HG02973 (cell line): ENCODE measurements at regions not wholly inside any gene's neighbourhood (a gene's known extent, or its start where the extent isn't known, plus 50 kb on each side); places are given as distances from the start of the nearest gene placed in this dataset.

Experiments
- ATAC-seq: cut with Tn5 transposase; IDR thresholded peaks from one replicate; pipeline ENCODE4 v1.9.1; 2021; ENCODE audit warnings: moderate library complexity; ENCODE audit not compliant: unreplicated experiment

DNA sequence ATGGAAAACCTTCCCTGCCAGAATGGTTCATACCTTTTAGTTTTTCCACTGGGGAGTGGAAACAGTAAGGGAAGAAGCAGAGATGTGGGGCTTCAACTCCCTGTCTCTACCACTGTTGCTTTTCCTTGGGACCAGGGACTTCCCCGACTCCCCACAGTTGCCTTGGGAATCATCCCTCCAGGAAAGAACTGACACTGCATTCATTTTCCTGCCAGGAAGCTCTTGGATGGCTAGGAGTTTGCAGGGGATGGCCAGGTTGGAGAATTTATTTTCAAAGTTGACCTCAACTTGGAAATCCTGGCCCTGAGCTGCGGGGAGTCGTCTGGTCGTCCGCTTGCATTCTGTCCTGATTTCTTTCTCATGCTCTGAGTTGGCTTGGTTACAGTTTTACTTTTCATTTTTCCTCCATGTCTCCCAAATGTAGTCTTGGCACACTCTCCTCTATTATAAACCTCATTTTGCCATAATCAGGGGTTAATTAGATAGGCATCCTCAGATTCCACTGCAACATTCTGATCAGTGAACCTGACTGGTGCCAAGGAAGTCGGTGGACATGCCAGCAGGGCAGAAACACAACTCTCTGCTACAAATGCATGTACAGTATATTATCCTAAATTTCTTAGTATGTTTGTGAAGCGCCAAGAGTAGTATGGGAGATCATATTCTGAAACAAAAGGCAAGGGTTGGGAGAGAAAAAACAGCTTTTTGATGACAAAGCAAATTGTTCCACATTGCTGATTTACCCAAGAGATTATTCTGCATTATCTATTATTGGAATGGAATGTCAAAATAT lies 220.5 kb upstream of the XYLT1 start:
- no peak for ATAC-seq

DNA sequence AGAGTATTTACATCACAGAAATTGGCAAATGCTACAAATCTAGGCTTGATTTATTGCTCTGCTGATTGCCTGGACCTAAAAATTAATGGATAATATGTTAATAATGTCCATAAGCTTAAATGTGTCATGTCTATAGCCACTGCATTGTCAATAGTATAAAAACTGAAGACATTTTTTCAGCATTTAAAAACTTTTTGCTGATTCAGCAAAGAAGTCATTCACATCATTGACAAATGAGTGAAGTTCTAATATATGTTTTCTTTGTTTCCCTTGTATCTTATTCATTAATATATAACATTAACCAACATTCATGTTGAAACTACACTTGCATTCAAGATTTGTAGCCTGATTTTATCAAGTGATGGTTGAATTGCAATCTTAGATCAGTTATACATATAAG lies 214.7 kb upstream of the XYLT1 start:
- ATAC-seq = no peak

DNA sequence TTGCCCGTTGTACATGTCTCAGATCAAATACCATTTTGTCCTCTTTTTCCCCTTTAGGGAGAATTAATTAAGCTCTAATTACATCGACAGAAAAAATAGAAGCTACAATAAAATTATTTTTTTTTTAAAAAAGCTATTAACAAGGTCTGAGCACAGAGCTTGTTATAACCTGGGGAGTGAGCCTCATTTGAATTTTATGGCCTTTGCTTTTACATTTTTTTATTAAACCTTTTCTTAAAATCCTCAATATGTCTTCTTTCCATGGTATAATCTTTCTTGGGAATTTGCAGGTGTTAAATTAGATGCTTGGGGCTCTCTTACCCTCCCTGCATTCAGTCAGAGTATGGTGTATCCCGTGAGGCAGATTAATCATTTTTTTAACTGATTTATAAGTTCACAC lies 212.5 kb upstream of the XYLT1 start:
- no peak for ATAC-seq

DNA sequence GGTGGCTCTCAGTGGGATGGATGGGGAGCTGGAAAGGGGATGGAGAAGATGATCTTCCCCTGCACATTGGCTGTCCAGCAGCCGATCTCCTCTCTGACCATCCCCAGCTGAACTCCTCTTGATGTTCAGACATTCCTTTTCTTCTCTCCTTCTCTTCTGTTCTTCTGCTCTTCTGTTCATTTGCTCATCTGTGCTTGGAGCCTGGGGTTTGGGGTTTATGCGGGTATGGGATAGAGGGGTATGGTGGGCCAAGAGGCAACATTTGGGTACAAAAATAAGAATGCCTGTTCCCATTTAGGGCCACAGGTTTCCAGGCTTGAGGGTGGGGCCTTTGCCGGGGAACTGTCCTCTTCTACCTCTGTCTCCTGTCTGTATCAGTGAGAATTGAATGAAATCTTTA lies 205.4 kb upstream of the XYLT1 start:
- ATAC-seq = no peak

DNA sequence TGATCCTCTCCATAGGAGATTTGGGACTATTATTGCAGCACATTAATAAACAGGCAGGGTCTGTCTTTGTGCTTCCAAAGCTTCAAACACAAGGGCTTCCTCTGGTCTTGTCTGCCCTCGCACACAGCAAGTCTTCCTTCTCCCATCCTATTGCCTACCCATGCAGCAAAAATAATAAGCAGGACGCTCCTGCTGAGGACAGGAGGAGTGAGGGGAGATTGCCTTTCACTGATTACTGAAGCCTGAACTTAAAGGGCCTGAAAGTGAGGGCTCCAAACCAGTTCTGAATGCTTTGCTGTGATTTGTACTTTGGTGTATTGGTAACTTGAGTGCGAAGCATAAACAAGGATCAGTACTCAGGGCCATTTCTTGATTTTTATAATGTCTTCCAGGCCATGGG lies 197.6 kb upstream of the XYLT1 start:
- no peak for ATAC-seq

DNA sequence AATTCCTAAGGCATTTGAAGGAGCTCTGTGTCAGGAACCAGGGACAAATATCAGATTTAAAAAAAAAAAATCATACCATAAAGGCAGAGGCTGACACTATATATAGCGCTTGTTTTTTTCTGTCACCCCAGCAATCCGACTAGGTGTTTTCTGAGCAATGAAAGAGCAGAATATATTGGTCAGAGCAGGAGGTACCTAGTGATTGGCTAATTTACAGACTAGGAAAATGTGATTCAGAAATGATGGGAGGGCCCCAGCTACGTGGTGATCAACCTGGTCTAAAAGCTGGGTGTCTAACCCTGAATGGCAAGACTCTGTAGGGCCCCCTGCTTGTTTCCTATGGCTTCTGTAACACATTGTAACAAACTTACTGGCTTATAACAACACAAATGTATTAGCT lies 195.5 kb upstream of the XYLT1 start:
- ATAC-seq = no peak

DNA sequence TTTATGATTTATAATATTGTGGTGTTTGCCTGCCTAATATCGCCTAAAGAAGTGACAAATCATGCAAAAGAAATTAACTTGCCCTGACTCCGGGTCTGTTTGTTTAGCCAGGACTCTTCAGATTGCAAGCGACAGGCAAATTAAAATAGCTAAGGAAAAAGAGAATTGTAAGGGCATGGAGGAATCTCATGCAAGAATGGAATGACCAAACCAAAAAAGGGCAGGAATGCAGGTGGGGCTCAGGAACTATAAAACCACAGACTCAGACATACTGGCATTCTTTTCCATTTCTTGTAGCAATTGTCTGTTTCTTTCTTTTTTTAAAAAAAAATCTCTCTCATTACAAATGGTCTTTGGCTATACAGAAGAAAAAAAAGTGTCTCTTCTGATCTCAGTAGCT lies 188.1 kb upstream of the XYLT1 start:
- no peak for ATAC-seq

DNA sequence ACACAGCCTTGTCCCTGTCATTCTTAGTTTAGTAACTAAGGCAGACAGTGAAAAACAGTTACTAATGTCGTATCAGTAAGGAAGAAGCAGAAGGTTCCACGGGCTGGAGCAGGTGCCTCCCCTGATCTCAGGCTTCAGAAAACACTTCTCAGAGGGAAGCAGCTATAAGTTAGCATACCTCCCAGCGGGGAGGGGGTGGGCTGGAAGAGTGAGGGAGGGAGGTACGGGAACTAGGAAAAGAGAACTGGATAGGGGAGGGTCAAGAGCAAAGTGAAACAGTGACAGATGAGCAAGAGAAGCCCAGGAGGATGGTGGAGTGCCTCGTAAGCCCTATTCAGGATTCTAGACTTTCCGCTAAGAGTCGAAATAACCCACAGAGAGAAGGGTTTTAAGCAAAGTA lies 186.3 kb upstream of the XYLT1 start:
- ATAC-seq = no peak

DNA sequence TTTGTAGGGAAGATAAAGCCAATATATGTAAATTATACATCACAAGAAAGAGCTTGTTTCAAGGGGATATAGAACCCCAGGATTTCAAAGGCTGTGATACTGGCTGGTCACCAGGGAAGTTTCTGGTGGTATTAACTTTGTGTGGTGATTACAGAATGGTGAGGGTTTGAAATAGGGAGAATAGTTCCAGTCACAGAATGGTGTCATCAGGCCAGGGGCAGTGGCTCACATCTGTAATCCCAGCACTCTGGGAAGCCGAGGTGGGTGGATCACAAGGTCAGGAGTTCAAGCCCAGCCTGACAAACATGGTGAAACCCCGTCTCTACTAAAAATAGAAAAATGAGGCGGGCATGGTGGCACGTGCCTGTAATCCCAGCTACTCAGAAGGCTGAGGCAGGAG lies 183.8 kb upstream of the XYLT1 start:
- ATAC-seq = no peak

DNA sequence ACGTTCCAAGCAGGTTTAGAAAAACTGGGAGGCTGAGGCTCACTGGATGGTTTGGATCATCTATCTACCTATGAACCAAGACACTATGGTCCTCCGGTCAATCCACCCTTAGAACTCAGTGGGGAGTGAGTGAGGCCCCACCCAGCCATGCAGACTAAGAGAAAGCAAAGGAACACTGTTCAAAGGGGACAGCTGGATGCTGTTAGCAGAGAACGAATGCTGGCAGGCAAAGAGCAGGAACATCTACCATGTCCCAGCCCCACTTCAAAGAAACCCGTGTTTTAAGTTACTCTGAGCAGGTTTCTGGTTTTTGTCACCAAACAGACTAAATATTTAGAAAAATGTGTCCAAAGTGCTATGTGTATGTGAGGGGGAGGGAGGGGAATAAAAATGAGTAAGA lies 183.4 kb upstream of the XYLT1 start:
- ATAC-seq = no peak

DNA sequence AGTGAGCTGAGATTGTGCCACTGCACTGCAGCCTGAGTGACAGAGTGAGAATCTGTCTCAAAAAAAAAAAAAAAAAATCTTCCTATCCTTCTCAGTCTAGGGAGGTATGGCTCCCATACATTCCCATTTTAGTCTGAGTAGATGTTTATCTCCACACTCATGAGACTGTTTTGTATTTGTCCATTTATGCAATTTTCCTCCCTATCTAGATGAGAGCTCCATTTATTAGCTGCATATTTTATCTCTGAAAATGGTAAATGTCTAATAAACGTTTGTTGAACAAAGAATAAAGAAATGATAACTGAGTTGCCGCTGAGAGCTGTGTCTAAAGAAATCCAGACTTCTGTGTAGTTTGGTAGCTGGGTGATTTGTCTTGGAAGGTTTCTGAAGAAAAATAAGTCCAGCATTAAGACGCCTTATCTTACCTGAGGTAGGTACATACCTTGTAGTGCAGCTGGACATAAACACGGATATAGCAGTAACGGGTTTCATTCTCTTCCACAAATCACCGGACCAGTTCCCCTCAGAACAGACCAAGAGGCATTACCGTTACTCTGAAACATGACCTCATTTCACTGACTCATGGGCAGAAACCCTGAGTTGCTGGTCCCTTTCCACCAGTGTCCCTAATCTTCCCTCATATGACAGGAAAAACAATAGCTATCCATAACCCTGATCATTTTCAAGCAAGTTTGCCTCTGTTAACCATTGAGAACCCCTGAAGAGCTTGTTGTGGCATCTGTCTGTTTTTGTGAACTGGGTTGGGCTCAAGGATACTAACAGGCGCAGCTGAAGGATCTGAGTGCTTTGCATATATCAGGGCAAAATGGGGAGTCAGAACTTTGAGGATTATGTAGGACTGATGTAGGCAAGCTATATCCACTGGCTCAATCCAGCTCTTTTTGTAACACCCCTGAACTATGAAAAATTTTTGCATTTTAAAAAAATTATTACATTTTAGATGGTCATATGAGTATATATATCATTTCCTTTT lies 177.4 kb upstream of the XYLT1 start:
- no peak for ATAC-seq

DNA sequence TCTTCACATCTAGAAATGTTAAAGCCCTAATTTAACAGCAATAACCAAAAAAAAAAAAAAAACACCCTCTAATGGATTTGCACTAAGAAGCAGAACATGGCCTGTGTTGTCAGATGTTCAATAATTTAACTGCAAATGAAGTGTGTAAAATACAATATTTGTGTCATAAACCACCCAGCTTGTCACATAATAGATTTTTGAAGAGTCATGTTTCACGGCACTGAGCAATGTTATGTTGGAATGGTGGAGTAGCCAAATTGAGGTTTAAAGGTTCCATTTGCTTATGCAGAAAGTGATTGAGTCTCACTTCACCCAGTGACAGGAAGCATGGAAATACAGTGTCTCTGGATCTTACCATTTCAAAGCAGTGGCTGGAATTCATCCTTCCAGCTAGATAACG lies 173.2 kb upstream of the XYLT1 start:
- no peak for ATAC-seq

DNA sequence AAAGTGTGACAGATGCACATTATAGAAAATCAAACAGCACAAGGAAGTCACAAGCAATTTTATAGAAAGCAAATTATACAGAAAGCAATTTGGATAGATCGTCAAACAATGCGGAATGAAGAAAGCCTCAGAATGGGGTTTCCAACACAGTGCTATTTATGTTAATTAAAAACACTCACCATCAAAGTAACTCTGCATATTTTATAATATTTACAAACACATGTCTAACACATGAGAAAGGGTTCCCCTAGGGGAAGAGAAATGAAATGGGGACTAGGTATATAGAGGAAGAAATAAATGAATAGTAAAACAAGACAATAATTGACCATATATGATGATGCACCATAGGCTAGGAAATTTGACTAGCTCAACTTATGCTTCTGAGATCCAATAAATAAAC lies 171.2 kb upstream of the XYLT1 start:
- no peak for ATAC-seq

DNA sequence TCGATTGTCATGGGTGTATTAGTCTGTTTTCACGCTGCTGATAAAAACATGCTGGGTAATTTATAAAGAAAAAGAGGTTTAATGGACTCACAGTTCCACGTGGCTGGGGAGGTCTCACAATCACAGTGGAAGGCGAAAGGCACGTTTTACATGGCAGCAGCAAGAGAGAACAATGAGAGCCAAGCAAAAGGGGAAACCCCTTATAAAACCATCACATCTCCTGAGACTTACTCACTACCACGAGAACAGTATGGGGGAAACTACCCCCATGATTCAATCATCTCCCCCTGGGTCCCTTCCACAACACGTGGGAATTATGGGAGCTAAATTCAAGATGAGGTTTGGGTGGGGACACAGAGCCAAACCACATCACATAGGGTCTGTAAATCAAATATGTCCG lies 167.4 kb upstream of the XYLT1 start:
- ATAC-seq = no peak

DNA sequence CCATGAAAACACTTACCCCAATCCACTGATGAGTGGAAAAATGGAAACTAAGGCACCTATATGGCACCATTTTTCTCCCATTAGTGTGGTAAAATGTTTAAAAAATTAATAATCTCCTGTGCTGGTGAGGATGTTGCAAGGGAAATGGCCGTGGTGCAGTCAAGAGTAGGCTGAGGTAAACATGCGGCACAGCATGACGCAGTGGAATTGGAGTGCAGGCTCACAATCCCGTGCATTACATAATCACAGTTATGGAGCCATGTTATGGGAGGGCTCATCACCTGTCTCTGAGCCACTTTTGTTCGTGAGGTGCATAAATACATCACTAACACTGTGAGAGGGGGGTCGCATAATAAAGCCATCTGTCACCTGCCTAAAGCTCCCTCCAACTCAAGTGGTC lies 164.4 kb upstream of the XYLT1 start:
- no peak for ATAC-seq

DNA sequence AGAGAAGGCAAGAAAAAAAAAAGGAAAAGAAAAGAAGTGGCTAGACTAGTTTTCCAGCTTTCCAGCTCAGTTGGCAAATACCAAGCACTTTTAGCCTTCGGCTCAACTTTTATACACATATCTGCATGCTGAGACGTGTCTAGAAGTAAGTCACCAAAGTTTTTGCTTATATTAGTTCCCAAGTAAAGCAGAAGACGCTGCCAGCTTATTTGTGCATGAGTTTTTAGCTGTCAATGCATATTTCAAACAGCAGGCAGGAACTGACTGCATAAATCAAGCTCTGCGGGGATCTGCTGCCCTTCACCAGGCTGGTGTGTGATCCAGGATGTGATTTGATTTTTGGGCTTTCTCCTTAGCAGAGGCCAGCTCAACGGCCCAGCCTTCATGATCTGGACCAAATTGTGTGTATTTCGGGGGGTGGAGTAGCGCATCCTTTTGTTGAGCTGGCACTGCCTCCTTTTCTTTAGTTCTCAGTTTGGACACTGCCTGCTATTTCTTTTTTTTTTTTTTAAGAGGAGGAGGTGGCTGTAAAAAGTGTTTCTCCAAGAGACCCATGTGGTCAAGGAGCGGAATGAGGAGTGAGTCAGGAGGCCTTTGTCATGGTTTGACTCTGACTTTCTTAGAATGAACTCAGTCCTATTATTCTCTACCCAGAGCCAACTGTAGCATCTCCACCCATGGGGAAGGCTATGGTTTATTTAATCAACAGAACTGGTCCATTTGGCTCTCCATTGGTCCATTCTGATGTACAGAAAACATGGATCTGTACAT lies 162.6 kb upstream of the XYLT1 start:
- ATAC-seq = no peak

DNA sequence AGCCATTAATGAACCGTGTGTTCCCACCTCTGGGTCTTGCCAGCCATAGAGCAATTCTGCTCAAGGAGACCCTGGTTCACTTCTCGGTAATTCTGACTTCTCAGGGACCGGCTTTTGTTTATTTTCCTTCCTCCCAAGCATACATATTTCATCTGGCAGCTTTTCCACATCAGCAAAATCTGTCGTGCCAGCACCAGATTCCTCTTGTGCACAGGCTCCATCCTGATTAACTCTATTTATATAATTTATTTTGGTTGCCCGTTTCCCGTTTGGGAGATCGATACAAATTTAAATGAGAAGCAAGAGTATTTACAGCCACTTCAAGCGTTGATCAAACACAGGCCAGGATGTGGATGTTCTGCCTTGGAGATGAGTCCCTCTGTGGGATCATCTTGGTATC lies 161.9 kb upstream of the XYLT1 start:
- no peak for ATAC-seq

DNA sequence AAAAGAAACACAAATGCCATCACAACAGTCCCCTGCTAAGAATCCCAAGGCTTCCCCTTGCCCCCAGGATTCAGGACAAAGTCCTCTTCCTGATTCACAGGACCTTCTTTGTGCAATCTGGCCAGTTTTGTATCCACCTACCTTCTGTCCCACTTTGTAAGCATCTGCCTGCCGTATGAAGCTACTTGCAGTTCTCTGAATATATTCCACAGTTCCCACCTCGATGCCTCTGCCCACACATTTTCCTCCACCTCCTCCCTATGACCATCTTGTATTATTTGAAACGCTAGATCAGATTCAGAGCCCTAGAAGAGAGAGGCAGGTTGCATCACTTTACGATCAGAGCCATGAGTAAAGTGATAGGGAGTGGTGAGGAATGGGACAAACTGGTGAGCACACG lies 159.2 kb upstream of the XYLT1 start:
- ATAC-seq = no peak

DNA sequence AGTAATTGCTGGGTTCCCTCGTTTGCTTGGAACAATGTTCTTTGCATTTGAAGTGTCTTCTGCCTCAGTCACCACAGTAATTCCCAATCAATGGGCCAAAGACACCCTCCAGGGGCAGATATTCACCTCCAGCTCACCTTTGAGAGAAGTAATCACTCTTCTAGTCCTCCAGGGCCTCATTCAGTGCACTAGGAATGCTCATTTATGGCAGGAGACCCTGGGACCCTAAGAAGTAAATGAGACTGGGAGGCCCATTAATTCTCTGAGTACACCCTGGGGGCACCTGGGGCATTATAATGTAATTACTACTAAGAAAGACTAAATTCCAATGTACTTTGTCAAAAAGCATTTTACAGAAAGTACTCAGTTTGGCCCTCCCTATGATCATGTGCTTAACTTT lies 158.2 kb upstream of the XYLT1 start:
- no peak for ATAC-seq

DNA sequence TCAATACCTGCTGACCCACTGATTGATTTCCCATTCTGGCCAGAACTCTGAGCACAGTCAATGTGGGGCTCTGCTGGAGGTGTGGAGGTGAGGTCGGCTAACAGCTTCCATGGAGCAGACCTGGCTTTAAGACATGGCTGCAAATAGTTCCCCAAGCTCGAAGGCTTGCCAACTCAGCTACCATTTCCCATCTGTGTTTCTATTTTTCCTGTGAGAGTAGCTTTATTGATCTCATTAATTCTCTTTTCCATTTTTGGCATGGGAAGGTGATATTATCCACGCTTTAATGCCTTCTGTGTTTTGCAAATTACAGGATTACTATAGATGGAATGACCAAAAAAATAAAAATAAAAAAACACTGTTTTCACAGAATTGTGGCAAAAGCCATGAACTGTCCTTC lies 151.6 kb upstream of the XYLT1 start:
- ATAC-seq = no peak

DNA sequence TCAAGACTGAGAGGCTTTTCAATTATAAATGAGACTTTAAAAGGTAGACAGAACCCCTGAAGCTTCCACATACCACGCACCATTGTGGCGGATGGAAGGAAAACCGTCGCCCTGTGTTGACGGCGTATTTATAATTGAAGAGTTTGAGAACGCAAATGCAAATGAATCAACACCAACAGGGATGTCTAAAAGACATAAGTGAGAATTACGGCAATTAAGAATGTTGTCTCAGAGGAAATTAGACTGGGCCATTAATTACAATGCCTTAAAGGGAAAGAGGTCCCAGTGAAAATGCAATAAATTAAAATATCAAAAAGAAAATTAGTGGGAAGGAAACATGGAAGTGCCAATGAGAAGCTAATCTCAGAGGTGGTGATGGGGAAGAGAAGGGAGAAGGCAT lies 148.5 kb upstream of the XYLT1 start:
- no peak for ATAC-seq
